COLO668 (cell line): ENCODE measurements at regions not wholly inside any gene's neighbourhood (a gene's known extent, or its start where the extent isn't known, plus 50 kb on each side); places are given as distances from the start of the nearest gene placed in this dataset.

Experiments used
- DNase-seq: peaks from one replicate; lab custom pipeline; 2025; ENCODE audit not compliant: unreplicated experiment; lab: John Stamatoyannopoulos, UW

DNA sequence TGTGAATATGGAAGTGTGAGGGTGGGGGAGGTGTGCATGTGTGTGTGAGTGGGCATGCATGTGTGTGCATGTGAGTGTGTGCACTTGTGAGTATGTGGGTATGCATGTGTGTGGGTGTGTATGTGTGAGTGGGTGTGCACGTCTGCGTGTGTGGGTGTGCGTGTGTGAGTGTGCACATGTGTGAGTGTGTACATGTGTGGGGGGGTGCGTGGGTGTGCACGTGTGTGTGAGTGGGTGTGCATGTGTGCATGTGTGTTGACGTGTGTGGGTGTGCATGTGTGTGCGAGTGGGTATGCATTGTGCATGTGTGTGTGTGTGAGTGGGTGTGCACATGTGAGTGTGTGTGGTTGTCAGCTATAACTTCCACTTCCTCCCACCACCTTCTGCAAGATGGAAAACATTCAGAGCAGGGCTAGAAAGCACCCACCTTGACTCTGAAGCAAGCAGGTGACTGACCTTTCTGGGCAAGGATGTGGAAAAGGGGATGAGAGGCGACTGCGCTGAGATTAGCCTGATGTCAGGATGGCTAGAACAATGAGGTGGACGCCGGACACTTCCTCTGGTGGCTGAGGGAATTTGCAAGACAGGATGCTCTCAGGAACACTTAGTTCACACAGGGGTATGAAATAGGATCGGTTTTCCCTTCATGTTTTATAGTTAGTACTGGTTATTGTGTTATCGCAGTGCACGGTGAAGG is 103.6 kb downstream of the ACKR3 start:
- DNase-seq, result no peak

DNA sequence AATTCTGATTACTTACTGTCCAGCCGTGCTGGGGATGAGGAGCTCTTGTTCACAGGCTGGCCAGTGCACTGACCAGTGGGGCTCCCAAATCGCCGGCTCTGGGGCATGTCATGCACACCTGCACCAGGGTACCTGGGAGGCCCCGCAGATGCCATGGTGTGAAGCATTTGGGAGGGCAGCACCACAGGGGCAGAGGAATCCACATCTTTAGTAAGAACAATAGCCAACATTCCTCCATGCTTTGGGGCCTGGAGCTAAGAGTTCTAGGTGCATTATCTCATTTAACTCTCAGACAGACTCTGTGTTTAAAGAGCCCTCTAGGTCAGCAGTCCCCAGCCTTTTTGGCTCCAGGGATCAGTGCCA is 104.2 kb downstream of the ACKR3 start:
- no peak for DNase-seq

DNA sequence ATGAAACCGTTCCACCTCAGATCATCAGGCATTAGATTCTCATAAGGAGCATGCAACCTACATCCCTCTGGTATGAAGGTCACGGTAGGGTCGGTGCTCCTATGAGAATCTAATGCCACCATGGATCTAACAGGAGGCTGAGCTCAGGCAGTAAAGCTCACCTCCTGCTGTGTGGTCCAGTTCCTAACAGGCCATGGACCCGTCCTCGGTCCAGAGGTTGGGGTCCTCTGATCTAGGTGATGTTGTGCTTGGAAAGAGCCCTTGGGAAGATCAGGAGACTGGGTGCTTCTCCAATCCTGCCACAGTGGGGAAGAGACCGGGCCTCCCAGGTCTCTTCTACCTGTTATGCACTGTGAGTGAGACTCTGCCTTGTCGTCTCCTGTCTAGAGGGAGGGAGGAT is 104.6 kb downstream of the ACKR3 start:
- no peak for DNase-seq

DNA sequence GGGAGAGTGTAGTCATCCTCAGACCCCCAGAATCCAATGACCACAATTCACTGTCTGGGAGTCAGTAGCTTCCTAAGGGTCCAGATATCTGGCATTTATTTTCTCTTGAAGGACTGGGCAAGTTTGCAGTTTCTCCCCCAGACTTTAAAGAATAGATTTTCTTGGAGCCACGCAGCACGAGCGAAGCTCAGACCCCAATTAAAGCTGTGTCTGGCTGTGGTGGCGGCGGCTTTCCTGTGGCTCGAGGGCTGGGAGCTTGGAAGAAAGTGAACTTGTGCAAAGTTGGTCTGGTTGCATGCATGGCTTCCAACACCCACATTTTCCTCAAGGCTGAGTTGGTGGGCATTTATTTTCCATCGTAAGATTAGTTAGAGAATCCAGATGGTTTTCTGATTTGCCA is 105.0 kb downstream of the ACKR3 start:
- no peak for DNase-seq

DNA sequence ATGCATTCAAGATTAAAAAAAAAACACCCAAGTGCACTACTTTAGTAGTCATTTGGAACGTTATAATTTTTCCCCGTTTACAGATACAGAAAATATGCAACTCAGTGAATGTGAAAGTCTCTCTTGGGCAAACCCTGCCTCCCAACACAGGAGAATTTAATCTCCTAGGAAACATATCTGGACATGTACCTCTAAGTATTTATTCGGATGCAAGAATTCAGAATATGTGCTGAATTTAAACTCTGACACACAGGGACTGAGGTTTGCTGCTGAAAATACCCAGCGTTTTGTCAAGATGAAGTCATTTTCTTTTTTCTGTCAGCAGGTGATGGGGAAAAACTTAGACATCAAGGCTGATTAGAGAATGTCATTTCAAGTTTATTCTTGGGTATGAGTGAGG is 105.4 kb downstream of the ACKR3 start:
- DNase-seq, result no peak

DNA sequence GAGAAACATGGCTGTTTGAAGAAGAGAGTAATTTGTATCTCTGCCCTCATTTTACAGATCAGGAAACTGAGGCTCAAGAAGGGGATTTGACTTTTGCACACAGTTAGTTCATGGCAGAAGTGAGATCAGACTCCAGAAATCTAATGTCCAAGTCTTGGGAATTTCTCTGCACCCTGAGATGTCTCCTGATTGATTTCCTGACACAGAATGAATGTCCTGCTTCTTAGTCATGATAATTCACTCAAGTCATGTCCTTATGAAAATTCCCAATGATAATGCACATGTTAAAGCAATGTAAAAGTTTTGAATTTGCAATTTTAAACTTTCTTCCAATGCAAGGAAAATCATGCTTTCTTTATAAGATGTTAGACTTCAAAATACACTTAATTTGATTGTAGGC is 105.9 kb downstream of the ACKR3 start:
- DNase-seq, result no peak

DNA sequence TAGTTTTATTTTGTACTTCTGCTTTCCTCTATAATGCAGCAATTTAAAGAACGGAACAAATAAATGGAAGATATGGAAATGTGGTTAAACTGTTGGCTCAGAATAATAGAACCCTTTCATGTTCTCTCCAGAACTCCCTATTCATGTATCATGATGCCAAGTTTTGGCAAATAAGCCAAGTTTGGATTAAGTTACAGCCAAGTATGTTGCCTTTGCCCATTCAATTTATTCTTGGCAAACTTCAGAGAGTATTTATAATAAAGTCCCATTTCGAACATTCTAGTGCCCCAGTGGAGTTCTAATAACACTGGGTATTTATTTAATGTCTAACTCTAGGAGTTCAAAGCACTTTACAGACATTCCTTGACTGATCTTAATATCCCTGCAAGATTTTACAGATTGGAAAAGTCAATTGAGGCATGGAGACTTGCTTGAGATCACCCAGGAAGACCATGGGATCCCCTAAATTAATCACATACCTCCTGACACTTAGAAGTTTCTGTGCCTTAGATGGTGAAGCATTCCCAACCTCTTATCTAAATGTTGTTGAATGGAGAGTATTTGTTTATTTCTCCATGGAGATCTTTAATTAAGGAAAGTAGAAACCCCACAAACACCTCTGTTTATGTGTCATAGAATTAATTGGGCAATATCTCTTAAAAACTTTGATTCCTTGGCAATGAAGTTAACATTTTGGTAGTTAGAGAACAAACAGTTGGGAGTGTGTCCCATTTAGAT is 106.7 kb downstream of the ACKR3 start:
- DNase-seq, result no peak

DNA sequence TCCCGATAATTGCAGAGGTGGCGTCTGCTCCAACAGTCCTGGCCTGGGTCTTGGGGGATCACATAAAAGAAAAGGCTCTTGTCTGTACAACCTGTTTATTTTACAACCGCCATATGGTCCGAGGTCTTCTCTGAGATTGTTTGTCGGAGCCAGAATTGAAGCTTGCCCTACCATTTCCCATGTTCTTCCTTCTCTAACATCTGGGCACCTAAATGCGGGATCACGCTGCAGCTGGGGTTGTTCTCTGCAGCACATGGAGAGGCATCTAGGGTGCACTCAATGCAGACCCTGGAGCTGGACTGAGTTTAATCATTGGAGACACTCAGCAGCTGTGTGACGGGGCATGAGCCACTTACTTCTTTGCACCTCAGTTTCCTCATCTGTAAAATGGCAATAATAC is 107.7 kb downstream of the ACKR3 start:
- DNase-seq, result no peak

DNA sequence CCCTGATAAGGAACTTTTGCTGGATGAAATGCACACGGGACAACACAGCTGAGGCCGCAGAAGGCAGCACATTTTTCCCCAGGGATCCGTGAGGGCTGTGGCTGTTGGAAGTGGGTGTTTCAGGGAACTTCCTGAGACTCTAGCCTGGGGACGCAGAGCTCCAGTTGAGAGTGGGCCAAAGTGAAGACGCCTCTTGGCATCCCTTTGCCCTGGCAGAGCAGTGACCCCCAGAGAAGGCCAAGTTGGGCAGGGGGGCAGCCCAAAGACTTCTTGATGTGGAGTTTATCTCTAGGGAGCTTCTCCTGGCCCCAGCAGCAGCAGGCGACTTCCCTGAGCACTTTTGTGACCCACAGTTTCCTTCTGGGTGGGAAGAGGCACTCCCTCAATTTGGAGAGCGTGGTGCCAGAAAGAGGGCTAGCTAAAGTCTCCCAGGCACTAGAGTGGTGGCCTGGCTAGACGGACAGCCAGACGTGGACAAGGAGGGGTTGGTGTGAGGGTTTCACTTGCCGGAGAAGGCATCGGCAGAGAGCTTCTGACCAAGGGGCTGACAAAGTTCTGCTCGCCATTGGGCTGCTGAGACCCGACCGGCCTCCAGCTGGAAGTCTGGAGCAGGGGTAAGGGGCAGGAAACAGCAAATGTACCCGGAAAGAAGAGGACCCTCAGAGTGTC is 108.8 kb downstream of the ACKR3 start:
- DNase-seq, result no peak

DNA sequence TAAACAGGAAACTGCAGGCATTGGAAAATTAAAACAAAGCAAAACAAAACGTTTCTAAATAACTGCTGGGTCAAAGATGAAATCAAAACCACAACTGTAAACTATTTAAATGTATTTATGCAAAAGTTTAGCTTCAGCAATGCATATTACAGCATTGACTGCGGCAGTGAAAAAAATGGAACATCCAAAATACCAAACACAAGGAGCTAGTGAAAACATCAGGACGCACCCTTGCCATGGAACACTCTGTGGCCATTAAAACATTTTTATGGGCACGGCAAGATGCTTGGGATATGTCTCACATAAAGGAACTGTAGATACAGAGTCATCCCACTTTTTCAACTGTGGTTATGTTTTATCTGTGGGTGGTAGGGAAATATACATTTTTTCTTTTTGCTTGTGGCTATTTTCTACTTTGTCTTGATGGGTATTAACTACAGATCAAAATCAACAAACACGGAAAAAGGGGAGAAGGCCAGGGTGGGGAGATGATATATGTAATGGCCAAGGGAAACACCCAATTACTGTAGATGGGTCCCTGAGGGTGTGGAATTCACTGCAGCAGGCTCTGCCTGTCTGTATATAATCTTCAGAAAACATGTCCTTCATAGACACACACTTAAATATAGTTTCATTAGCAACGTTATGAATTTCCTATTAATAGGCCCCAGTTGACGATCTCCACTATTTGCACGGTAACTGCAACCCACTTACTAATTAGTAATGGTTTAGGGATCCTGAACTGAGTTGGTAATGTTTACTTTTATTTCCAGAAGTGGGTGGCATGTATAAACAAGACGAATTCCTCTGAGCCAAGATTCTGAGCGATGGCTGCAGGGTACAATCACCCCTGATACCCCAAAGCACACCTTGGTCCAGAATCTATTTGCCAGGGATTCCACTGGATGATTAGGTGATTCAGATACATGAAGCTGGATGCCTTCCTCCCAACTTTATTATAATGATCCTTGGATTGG is 110.5 kb downstream of the ACKR3 start:
- no peak for DNase-seq

DNA sequence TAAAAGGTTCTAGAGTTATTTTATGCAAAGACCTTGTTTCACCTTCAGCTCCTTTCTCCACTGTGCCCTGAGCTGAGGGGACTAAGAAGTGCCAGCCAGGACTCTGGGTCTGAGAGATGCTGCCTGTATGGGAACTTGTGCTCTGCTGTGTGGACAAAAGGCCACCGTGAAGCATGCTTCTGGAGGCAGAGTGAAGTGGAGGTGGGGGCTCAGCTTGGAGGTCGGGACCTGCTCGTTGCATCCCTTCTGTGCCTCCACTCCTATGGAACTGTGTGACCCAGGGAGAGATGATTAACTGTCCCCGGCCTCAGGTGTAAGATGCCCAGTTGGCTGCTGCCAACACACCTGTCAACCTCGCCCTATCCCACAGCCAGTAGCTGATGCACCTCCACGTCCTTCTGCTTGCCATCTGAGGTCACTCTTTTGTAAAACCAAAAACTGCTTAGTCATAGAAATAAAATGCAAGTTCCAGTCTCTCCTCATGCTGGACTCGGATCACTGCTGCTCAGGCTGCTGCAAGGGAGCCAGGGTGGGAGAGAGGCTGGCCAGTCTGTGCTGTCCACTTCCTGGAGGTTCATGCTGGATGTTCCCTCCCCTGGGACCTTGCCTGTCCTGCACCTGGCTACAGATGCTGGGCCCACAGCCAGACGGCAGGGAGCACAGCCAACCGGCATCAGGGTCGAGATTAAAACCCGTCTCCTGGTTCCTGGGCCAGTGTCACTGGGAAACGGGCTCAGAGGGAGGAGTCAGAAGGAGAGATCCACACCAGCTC is 113.2 kb downstream of the ACKR3 start:
- no peak for DNase-seq

DNA sequence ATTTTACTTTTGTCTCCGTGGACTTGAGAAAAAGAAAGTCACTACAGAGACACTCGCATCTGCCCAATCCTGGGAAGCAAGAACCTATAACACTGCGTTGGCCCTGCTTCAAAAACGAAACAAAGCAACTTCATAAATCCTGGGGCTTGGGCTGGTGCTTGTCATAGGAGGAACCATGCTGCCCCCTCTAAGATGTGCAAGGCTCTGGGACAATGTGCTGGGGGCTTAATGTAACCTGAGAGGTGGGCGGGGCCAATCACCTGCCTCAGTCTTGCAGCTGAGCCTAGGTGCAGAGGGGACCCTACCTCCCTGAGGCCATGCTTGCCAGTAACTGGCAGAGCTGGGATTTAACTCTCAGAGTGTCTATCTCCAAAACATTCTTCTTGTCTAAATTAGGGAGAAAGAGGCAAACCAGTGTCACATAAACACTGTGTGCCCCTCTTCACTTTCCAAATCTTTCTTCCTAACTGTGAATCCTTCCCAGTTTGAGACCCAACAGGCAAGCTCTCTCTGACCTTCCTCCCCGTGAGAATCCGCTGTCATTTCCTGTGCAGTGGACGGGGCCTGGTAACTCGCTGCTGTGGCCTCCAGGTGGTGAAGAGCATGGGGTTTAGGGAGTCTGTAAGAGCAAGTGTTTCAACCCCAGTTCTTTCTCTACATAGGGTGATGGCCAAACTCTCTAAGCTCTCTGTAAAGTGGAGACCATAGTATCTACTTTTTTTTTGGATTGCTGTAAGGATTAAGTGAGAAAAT is 115.1 kb downstream of the ACKR3 start:
- DNase-seq, result no peak

DNA sequence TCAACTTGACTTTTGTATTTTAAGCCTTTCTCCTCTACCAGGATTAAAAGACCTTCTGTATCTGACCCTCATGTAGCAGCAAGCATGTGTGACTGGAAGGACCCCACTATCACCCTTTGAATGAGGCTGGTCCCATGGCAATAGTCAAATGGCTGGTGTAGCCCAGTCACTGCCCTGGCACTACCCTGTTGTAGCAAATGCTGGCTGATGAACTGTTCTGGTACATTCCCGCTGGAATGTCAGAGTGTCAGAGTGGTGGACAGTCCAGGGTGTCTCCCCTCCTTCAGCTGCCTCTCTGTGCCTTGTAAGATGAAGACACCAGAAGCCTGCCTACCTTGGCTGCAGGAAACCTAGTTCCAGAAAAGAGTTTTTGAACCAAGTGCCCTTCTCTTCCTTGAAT is 115.7 kb downstream of the ACKR3 start:
- no peak for DNase-seq

DNA sequence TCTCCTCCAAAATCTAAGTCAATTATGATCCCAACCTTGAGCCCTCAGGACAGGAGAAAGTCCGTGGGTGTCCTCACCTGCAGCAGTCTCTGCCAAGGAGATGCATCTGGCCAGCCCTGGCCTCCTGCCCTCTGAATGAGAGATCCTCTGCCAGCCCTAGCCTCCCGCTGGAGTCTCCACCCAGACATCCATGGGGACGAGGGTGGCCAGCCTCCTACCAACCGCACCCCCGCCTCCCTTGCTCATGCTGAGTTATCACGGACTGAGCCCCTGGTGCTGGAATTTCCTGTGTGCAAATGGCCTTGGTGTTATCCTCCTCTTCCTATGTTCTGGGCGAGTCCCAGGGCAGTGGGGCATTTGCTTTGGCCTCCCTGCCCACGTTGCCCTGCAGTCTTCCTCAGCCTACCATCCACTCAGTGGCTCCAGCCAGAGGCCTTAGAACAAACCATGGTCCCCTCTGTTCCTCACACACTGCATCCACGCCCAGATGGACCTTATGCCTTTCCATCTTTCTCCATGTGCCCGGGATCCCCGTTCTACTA is 116.4 kb downstream of the ACKR3 start:
- no peak for DNase-seq

DNA sequence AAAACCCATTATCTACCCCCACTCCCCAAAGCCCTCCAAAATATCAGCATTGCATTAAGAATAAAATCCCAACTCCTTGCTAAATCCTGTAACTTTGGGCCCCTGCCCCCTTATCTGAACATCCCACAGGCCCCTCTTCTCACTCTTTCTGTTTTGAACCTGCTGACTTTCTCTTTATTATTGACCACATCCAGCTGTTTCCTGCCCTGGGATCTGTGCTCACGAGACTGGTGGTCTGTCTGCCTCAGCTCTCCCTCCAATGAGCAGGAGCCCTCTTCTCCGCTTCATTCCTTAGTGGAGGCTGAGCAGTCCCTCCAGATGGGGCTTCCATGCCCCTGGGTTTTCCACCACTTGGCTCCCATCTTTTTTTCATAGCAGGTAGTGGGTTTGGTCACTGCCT is 116.9 kb downstream of the ACKR3 start:
- no peak for DNase-seq

DNA sequence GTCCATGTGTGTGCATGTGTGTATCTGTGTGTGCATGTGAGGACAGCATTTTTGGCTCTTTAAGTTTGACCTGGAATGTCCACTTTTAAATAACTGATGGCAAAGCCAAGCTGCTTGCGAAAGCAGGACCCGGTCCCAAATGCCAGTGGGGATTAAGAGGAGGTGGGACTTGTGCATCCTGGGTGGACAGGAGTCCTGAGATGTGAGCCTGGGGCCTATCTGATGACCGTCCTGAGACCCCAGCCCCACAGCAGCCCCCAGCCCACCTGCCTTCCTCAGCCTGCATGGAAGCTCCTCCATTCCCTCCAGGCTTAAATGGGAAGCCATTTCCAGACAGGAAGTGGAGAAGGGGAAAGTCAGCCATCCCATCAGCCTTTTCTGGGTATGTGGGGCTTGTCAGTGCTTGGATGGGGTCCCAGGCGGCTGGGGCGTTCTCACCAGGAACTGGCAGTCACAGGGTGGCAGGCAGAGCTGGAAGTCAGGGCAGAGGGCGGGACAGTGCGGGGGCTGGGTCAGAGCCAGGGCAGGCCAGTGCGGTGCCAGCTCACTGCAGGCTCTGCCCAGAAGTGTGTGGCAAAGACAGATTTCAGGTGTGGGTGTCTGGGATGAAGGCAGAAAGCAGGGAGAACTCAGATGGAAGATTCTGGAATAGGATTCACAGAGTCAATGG is 117.8 kb downstream of the ACKR3 start:
- DNase-seq, result no peak

DNA sequence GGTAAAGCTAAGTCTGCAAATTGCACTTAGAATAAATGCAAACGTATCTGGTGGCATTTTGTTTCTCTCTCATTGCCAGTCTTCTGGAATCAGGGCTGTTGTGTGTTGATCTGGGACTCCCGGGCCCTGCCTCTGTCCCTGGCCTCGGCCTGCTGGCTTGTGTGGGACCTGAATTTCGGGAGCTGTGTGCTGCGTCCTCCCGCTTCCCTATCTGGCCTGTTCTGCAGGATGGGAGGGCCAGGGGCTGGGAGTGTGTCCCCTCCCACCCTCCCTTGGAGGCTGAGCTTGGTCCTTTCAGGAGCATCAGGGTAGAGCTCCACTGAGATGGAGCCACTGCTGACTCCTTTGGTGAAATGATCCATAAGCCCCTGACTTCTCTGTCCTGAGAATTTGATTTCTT is 118.5 kb downstream of the ACKR3 start:
- DNase-seq, result no peak

DNA sequence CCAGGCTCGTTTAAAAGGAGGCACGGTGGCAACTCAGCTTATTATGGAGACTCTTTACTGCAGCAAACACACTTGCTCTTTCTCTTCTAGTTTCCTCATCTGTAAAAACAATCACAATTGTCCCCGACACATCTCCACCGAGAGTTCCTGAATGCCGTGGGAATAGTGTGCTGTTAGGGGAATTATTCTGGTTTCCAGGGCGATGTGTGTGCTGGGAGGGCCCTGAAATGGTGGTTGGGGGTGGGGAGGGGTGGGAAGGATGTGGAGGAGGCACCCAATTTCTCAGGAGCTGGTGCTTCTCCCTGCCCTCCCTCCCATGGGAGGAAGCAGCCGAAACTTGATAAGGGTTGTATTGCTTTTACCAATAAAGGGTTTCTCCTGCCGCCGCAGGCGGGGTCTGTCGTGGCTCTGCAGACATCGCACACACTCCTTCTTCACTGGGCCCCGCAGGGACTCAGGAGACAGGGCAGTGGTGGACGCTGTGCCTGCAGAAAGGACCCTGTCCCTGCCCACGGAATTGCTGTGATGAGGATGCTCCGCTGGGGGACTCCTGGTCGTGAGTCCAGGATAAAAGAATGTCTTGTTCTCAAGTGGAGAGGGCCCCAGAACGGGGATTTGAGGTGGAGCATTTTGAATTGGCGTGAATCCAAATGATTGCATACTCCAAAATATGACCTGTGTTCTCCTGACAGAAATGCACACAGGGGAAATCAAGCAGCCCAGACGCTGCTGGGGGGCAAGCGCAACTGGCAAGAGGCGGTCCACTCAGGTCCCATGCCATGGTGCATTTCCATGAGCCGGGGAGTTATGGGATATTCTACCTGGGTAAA is 119.2 kb downstream of the ACKR3 start:
- DNase-seq, result no peak
